Prostate gland (tissue), 2 donors: ENCODE measurements at regions not wholly inside any gene's neighbourhood (a gene's known extent, or its start where the extent isn't known, plus 50 kb on each side); places are given as distances from the start of the nearest gene placed in this dataset.
"Not testable (repeated sequence)": the region's sequence is repeated elsewhere in the genome, so short reads cannot be mapped to it uniquely, and the experiment has no call there.

Experiments used
- POLR2A ChIP-seq: fragments of 450-650 bp; IDR thresholded peaks from one replicate; pipeline ENCODE4 v1.6.1; 2016; ENCODE audit warnings: antibody characterized with exemption, mild to moderate bottlenecking
- POLR2AphosphoS5 ChIP-seq: sonication (generic); formaldehyde crosslinking; IDR thresholded peaks from one replicate; pipeline ENCODE4 v1.6.1; 2017; ENCODE audit warnings: antibody characterized with exemption
- TF ChIP-seq, protein P1 (sequence below), 4 experiments: fragments of 200-600 bp in 2 of 4; fragments of 450-650 bp in 2 of 4; sonication (generic) in 2 of 4; IDR thresholded peaks; 1 replicate in 3 of 4; 2 replicates in 1 of 4; pipeline ENCODE4 v1.5.1; 2016 to 2019; ENCODE audit warnings: antibody characterized with exemption in 4 of 4, mild to moderate bottlenecking in 2 of 4, moderate library complexity in 2 of 4

DNA sequence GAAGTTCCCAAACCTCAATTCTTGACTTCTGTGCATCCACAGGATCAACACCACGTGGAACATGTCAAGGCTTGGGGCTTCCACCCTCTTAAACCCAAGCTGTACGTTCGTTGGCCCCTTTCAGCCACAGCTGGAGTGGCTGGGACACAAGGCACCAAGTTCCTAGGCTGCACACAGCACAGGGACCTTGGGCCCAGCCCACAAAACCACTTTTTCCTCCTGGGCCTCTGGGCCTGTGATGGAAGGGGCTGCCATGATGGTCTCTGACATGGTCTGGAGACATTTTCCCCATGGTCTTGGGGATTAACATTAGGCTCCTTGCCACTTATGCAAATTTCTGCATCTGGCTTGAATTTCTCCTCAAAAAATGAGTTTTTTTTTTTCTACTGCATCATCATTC lies 606.9 kb upstream of the IRAK1BP1 start:
- TF ChIP-seq, protein P1, sequence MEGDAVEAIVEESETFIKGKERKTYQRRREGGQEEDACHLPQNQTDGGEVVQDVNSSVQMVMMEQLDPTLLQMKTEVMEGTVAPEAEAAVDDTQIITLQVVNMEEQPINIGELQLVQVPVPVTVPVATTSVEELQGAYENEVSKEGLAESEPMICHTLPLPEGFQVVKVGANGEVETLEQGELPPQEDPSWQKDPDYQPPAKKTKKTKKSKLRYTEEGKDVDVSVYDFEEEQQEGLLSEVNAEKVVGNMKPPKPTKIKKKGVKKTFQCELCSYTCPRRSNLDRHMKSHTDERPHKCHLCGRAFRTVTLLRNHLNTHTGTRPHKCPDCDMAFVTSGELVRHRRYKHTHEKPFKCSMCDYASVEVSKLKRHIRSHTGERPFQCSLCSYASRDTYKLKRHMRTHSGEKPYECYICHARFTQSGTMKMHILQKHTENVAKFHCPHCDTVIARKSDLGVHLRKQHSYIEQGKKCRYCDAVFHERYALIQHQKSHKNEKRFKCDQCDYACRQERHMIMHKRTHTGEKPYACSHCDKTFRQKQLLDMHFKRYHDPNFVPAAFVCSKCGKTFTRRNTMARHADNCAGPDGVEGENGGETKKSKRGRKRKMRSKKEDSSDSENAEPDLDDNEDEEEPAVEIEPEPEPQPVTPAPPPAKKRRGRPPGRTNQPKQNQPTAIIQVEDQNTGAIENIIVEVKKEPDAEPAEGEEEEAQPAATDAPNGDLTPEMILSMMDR (IDR thresholded peaks at IDR 0.05) = not testable (repeated sequence)
- TF ChIP-seq POLR2AphosphoS5, POLR2A: not testable (repeated sequence)
